ENCODE measurements at regions not wholly inside any gene's neighbourhood (a gene's known extent, or its start where the extent isn't known, plus 50 kb on each side); places are given as distances from the start of the nearest gene placed in this dataset.
A peak's percentile ranks its signal among the peaks of the same experiment; 100 is the strongest.

DNA sequence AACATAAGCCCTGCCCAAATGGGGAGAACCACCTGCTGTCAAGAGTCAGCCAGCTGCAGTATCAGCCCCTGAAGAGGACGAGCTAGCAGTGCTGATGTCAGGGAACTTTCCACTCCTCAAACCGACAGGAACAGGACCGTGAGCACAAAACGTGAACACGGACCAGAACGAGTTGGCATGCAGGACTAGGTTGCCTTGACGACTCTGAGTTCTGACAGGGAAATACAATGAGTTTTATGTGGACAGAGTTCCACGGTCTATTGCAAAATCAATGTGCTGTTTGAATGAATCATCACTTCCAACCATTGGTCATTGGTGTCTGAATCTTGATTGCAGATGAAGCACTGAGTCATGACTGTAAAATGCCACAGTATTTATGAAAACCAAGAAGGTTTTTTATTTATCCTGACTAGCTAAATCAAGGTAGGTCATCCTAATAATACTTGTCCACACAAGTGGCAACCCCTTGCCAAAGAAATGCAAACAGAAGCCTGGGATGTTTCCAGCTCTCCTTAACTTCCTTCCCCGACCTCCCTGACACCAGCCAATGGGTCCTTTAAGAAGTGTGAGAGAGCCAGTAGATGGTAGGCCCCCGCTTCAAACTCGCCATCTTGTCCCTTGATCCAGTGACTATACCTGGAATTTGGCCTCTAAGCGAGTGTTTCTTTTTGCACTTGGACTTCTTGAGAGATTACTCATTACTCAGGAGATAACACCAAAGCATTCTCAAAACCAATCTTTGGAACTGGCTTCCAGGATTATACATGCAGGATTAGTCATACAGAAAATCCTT is 119.6 kb downstream of the ASB7 start:
- Histone ChIP-seq H3K4me1 (ENCODE audit: control insufficient read depth, insufficient read depth, low read length) (peaks cover 5% of the 10 kb centered on the region), H3K36me3 (ENCODE audit: control insufficient read depth in 2 of 2, insufficient read depth in 2 of 2, low read length in 2 of 2) (no peaks in the 10 kb centered on the region), H3K4me3 (ENCODE audit: low read length in 2 of 2) (no peak overlapping the region), H3K27ac (ENCODE audit: low read length) (peak overlapping the region; percentile 58), H3K27me3 (ENCODE audit: control insufficient read depth in 1 of 2, insufficient read depth in 2 of 2, low read length in 2 of 2) (no peaks in the 10 kb centered on the region), H3K9me3 (ENCODE audit: control insufficient read depth in 2 of 2, low read length in 2 of 2) (no peaks in the 10 kb centered on the region), H3K9ac (ENCODE audit: low read length in 2 of 2) (no peak overlapping the region)

DNA sequence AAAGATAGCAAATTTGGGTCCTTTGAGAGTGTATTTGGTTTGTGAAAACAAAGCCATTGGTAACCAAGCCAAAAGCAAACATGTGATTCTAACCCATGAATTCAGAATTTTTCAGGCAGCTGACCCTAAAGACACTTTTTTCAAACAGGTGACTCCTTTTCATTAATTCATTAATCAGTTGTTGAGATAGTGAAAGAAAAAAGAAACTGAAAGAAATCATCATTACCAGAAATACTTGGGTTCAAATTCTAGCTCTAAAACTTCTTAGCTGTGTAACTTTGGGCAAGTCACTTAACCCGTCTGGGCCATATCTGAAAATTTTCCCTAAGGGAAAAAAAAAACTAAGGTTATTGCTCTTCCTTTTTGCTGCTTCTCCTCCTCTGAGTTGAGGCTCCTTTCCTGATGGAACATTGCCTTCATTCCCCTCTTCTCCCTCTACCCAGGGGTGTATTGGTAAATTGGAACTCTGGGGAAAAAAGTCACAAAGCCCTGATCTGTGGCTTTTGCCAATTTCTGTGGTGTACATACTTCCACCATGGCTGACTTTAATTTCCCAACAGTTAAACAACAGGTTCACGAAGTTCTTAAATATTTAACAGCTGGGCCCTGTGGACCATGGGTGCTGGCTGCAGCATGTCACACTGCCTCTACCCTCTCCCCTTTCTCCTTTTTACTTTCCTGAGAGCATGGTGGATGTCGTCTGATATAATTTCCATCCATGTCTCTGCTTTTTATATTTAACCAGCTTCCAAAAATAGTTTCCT is 120.3 kb downstream of the ASB7 start:
- no peak overlapping the region for H3K4me3 ChIP-seq (ENCODE audit: low read length in 2 of 2)

DNA sequence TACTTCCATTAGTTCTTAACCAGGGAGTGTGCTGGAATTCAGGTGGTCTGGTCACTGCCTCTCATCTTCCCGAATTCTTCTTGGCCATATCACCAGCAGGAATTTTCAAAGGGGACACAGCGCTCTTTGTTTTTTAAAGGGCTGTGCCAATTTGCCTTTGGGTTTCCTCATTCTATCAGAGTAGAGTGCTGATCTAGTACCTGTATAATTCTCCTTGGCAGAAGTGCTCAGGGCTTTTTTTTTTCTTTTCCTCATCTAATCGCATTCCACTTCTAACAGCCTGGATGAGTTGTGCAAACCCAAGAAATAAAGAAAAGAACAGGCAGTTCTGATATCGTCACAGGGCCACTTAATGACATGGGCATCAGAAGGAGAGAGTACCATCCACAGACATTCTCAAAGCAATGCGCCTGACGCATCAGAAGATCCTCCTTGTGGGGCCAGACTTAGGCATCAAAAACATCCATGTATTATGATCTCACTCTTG is 121.0 kb downstream of the ASB7 start:
- H3K9ac ChIP-seq (ENCODE audit: low read length in 2 of 2): no peak overlapping the region
- no peak overlapping the region for H3K4me3 ChIP-seq (ENCODE audit: low read length in 2 of 2)
- no peaks in the 10 kb centered on the region for H3K27me3 ChIP-seq (ENCODE audit: control insufficient read depth in 1 of 2, insufficient read depth in 2 of 2, low read length in 2 of 2)
- H3K27ac ChIP-seq (ENCODE audit: low read length): no peak overlapping the region
- H3K4me1 ChIP-seq (ENCODE audit: control insufficient read depth, insufficient read depth, low read length): peaks cover 5% of the 10 kb centered on the region
- H3K9me3 ChIP-seq (ENCODE audit: control insufficient read depth in 2 of 2, low read length in 2 of 2): no peaks in the 10 kb centered on the region
- H3K36me3 ChIP-seq (ENCODE audit: control insufficient read depth in 2 of 2, insufficient read depth in 2 of 2, low read length in 2 of 2): no peaks in the 10 kb centered on the region

More for the DNA sequence above, 120.3 kb downstream of the ASB7 start:
- Histone ChIP-seq H3K27me3 (ENCODE audit: control insufficient read depth in 1 of 2, insufficient read depth in 2 of 2, low read length in 2 of 2) (no peaks in the 10 kb centered on the region), H3K4me1 (ENCODE audit: control insufficient read depth, insufficient read depth, low read length) (peaks cover 5% of the 10 kb centered on the region), H3K36me3 (ENCODE audit: control insufficient read depth in 2 of 2, insufficient read depth in 2 of 2, low read length in 2 of 2) (no peaks in the 10 kb centered on the region), H3K27ac (ENCODE audit: low read length) (no peak overlapping the region), H3K9ac (ENCODE audit: low read length in 2 of 2) (no peak overlapping the region), H3K9me3 (ENCODE audit: control insufficient read depth in 2 of 2, low read length in 2 of 2) (no peaks in the 10 kb centered on the region)

DNA sequence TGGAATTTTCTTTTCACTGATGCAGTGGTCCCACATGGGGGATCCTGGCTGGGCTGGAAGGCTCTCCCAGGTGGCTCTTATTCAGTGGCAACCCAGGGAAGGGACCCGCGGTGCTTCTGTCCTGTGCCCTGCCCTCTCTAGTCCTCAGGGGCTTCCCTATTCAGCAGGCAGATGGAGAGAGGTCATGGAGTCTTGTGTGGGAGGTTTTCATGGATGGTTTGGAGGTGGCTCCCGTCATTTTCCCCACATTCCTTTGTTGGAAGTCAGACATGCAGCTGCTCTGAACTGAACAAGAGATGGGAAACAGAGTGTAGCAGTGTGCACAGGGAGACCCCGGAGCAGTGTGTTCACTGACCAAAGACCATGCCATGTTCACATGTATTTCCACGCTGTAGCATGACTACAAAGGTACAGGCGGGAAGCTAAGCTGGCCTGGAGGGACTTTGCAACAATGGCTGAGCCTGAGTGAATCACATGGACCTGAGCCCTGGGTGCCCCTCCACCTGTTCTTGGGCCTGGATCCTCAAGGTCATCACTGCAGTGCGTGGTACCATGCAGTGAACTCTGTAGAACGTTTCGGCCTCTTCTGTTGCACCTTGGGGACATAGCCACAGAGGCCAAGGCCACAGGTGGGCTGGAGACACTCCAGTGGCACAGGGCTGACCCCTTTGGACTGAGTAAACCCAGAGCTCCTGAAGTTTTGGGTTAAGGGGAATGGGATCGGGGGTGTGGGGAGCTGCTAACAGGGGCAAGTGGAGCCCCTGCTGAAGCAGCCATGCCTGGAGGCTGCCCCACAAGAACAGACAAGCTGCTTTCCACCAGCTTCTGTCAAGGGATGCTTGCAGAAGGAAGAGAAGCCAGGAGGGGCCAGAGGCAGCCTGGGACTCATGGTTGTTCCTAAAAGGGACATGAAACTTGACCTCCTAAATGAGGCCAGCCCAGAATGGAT is 123.0 kb downstream of the ASB7 start:
- no peaks in the 10 kb centered on the region for H3K27me3 ChIP-seq (ENCODE audit: control insufficient read depth in 1 of 2, insufficient read depth in 2 of 2, low read length in 2 of 2)
- H3K9me3 ChIP-seq (ENCODE audit: control insufficient read depth in 2 of 2, low read length in 2 of 2): no peaks in the 10 kb centered on the region
- no peak overlapping the region for H3K4me3 ChIP-seq (ENCODE audit: low read length in 2 of 2)
- no peak overlapping the region for H3K9ac ChIP-seq (ENCODE audit: low read length in 2 of 2)
- H3K4me1 ChIP-seq (ENCODE audit: control insufficient read depth, insufficient read depth, low read length): peaks cover 5% of the 10 kb centered on the region
- H3K27ac ChIP-seq (ENCODE audit: low read length): no peak overlapping the region
- no peaks in the 10 kb centered on the region for H3K36me3 ChIP-seq (ENCODE audit: control insufficient read depth in 2 of 2, insufficient read depth in 2 of 2, low read length in 2 of 2)

DNA sequence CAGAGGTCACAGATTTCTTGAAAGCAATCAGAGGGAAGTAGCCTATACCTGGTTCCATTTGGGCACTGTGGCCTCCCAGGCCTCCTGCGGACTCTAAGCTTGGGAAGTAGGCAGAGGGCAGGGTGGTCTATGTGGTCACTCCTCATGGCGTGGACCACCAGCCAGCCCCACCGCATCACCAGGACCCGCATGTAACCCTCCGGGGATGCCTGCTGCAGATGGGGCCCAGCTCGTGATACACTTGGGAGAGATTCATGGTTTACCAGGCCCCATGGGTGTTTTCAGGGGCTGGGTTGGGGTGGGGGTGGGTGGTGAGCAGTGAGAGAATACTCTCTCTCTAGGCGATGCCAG is 123.7 kb downstream of the ASB7 start:
- Histone ChIP-seq H3K36me3 (ENCODE audit: control insufficient read depth in 2 of 2, insufficient read depth in 2 of 2, low read length in 2 of 2) (no peaks in the 10 kb centered on the region), H3K27me3 (ENCODE audit: control insufficient read depth in 1 of 2, insufficient read depth in 2 of 2, low read length in 2 of 2) (no peaks in the 10 kb centered on the region), H3K9ac (ENCODE audit: low read length in 2 of 2) (no peak overlapping the region), H3K4me1 (ENCODE audit: control insufficient read depth, insufficient read depth, low read length) (peaks cover 5% of the 10 kb centered on the region), H3K9me3 (ENCODE audit: control insufficient read depth in 2 of 2, low read length in 2 of 2) (no peaks in the 10 kb centered on the region), H3K27ac (ENCODE audit: low read length) (no peak overlapping the region), H3K4me3 (ENCODE audit: low read length in 2 of 2) (no peak overlapping the region)

DNA sequence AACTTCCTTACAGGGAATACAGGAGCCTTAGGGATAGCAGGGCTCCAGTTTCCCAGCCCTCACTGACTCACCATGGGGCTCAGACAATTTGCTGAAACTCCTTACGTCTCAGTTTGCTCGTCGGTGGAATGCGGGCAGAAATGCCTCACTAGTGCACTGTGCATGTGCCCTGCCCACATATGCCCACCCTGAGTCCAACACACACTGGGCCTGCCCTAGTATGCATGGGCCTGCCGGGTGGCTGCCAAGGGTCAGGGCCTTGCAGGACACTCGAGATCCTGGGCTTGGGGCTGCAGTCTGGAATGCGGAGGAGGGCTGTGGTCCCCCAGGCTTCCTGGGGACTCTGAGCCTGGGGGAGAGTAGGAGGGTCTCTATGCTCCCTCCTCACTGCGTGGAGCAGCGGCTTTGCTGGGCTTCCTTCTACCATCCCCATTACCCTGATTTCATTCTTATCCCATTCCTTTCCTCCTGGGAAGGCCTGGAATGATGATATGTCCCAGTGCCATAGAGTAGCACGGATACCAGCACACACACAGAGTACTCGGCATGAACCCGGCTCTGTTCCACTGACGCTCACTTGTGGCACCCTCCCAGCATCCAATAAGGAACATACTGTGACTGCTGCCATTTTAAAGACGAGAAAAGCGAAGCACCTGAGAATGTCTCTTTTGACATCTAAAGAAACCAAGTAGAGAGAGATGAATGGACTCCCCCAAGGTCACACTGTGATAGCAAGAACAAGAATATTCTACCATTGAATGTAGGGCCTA is 124.2 kb downstream of the ASB7 start:
- H3K9ac ChIP-seq (ENCODE audit: low read length in 2 of 2): no peak overlapping the region
- no peaks in the 10 kb centered on the region for H3K27me3 ChIP-seq (ENCODE audit: control insufficient read depth in 1 of 2, insufficient read depth in 2 of 2, low read length in 2 of 2)
- peaks cover under 1% of the 10 kb centered on the region for H3K4me1 ChIP-seq (ENCODE audit: control insufficient read depth, insufficient read depth, low read length)
- no peaks in the 10 kb centered on the region for H3K36me3 ChIP-seq (ENCODE audit: control insufficient read depth in 2 of 2, insufficient read depth in 2 of 2, low read length in 2 of 2)
- H3K9me3 ChIP-seq (ENCODE audit: control insufficient read depth in 2 of 2, low read length in 2 of 2): no peaks in the 10 kb centered on the region
- H3K4me3 ChIP-seq (ENCODE audit: low read length in 2 of 2): no peak overlapping the region
- H3K27ac ChIP-seq (ENCODE audit: low read length): no peak overlapping the region

DNA sequence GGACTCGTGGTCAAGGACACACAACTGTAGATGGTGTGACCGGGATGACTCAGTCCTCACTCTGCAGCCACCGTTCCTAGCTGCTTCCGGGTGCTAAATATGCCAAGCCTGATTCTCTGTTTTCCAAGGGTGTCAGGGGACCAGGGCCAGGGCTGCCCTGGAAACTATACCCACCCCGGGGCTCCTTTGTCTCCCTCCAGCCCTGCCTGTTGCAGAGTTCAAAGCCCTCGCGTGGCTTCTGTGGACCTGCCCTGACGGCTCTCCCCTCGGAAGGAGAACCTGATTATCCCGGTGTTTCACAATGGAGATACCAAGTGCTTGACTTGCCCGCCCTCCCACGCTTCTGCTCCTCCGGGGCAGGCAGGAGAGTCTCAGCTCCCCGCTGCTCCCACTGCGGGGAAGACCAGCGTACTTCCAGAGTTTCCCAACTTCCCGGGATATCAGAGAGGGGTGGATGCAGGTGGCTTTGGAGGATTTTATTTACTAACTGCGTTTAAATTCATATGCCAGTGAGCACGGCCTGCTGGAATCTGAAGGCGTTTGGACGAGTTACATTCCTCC is 125.0 kb downstream of the ASB7 start:
- Histone ChIP-seq H3K9ac (ENCODE audit: low read length in 2 of 2) (no peak overlapping the region), H3K27me3 (ENCODE audit: control insufficient read depth in 1 of 2, insufficient read depth in 2 of 2, low read length in 2 of 2) (no peaks in the 10 kb centered on the region), H3K4me3 (ENCODE audit: low read length in 2 of 2) (no peak overlapping the region), H3K4me1 (ENCODE audit: control insufficient read depth, insufficient read depth, low read length) (no peaks in the 10 kb centered on the region), H3K36me3 (ENCODE audit: control insufficient read depth in 2 of 2, insufficient read depth in 2 of 2, low read length in 2 of 2) (no peaks in the 10 kb centered on the region), H3K9me3 (ENCODE audit: control insufficient read depth in 2 of 2, low read length in 2 of 2) (no peaks in the 10 kb centered on the region), H3K27ac (ENCODE audit: low read length) (no peak overlapping the region)

DNA sequence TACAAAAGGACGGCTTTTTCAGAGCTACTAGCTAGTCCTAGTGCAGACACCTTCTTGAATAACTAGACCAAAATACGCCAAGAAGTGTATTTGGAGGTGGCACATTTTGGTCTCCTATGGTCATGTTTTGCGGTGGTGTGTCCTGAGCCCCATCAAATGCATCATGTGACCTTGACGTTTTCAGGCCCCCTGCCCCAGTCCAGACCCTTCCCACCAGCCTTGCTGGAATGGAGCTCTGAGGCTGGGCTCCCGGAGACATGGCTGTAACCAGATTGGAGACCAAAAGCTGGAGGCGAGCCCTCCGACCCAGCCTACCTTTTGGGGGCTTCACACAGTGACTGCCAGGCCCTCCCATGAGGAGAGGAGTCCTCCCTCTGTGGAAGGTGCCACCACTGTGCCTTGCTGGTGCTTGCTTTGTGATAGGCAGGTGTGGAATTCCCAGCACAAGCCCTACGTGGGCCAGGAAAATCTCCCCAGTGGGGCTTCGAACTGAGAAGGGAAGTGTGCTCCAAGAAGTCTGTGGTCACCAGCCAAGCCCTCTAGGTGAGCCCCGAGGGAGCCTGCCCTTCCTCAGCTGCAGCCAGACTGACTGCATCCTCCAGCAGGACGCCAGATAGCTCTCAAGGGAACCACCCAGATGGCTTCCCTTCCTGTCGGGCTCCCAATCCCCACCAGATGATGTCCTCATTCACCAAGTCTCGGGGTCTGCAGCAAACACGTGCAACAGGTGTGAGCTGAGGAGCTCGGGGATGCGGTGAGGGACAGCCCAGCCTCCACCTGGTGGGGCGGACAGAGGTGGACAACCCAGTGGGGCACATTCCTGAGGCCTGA is 126.2 kb downstream of the ASB7 start:
- Histone ChIP-seq H3K27ac (ENCODE audit: low read length) (no peak overlapping the region), H3K4me1 (ENCODE audit: control insufficient read depth, insufficient read depth, low read length) (peaks cover 5% of the 10 kb centered on the region), H3K27me3 (ENCODE audit: control insufficient read depth in 1 of 2, insufficient read depth in 2 of 2, low read length in 2 of 2) (no peaks in the 10 kb centered on the region), H3K9me3 (ENCODE audit: control insufficient read depth in 2 of 2, low read length in 2 of 2) (no peaks in the 10 kb centered on the region), H3K4me3 (ENCODE audit: low read length in 2 of 2) (no peak overlapping the region), H3K9ac (ENCODE audit: low read length in 2 of 2) (no peak overlapping the region), H3K36me3 (ENCODE audit: control insufficient read depth in 2 of 2, insufficient read depth in 2 of 2, low read length in 2 of 2) (no peaks in the 10 kb centered on the region)

DNA sequence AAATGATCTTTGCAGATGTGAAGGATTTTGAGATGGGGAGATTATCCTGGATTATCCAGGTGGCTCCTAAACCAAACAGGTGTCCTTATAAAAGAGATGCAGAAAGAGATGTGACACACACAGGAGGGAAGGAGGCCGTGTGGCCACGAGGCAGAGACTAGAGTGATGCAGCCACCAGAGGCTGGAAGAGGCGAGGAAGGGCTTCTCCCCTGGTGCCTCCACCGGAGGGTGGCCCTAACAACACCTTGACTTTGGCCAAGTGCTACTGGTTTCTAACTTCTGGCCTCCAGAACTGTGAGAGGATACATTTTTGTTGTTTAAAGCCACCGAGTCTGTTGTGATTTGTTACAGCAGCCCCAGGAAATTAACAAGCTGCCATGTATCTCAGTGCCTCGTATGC is 127.1 kb downstream of the ASB7 start:
- no peaks in the 10 kb centered on the region for H3K9me3 ChIP-seq (ENCODE audit: control insufficient read depth in 2 of 2, low read length in 2 of 2)
- H3K27ac ChIP-seq (ENCODE audit: low read length): no peak overlapping the region
- H3K36me3 ChIP-seq (ENCODE audit: control insufficient read depth in 2 of 2, insufficient read depth in 2 of 2, low read length in 2 of 2): no peaks in the 10 kb centered on the region
- H3K4me3 ChIP-seq (ENCODE audit: low read length in 2 of 2): no peak overlapping the region
- no peak overlapping the region for H3K9ac ChIP-seq (ENCODE audit: low read length in 2 of 2)
- no peaks in the 10 kb centered on the region for H3K27me3 ChIP-seq (ENCODE audit: control insufficient read depth in 1 of 2, insufficient read depth in 2 of 2, low read length in 2 of 2)
- peaks cover 5% of the 10 kb centered on the region for H3K4me1 ChIP-seq (ENCODE audit: control insufficient read depth, insufficient read depth, low read length)
